GM19025 (cell line): ENCODE measurements at regions not wholly inside any gene's neighbourhood (a gene's known extent, or its start where the extent isn't known, plus 50 kb on each side); places are given as distances from the start of the nearest gene placed in this dataset.
"Not testable (repeated sequence)": the region's sequence is repeated elsewhere in the genome, so short reads cannot be mapped to it uniquely, and the experiment has no call there.

Source experiments
- ATAC-seq: cut with Tn5 transposase; IDR thresholded peaks from one replicate; pipeline ENCODE4 v1.9.1; 2021; ENCODE audit warnings: mild to moderate bottlenecking, low read depth, moderate library complexity; ENCODE audit not compliant: unreplicated experiment

DNA sequence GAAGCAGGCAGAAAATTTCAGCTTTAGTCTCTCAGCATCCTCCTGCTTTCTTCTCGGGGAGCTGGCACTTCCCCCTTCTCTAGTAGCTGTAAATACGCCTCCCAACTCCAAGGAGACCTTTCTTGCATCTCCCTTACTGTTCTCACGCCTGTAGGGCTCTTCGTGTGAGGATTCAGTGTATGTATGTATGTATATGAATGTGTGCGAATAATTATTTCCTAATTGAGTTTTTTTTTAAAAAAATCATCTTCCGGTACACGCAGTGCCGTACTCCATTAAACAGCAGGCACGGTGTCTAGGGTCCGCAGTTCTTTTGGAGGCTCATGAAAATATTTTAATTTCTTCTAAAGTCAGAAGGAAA lies 85.4 kb downstream of the HFE start:
- no peak for ATAC-seq

GRCh38 chr6:26173836-26174145 lies 86.6 kb downstream of the HFE start:
- no peak for ATAC-seq

GRCh38 chr6:26175033-26175427 lies 87.8 kb downstream of the HFE start:
- no peak for ATAC-seq

DNA sequence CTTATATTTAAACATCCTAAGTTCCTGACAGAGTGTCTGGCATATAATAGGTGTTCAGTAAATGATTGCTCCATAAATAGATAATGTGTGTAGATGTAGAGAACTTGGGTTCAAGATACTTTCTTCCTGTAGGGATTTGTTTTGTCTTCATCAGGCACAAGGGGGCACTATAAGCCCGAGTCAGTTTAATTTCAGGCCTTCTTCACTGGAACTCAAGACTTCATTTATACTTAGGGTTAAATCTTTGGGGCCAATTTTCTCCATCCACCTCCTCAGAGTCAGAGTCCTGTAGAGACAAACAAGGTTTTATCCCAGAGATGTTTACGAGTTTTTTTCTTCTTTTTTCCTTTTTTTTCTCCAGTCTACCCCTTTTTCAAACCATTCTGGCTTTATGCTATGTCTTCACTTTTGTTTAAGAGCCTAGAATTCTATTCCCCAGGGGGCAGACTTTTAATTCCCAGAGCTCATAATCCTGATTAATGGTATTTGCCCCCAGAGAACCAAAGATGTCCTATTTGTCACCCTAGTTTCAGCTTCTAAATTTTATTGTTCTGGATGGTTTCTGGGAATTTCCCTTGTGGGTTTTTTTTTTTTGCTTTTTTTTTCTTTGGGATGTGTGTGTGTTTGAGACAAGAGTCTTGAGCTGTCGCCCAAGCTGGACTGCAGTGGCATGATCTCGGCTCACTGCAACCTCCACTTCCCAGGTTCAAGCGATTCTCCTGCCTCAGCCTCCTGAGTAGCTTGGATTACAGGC lies 88.4 kb downstream of the HFE start:
- ATAC-seq, result no peak

DNA sequence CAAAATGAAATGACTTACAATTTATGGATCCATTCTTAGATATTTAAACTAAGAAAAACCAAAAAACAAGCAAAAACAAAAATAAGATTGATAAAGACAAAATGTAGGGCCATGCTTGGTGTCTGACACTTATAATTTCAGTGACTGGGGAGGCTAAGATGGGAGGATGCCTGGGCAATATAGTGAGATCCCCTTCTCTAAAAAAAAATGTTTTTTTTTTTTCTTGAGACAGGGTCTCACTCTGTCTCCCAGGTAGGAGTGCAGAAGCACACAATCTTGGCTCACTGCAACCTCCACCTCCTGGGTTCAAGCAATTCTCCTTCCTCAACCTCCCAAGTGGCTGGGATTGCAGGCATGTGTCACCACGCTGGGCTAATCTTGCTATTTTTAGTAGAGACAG lies 92.4 kb downstream of the HFE start:
- ATAC-seq, result no peak

GRCh38 chr6:26180346-26180745 lies 93.1 kb downstream of the HFE start:
- ATAC-seq, result no peak

DNA sequence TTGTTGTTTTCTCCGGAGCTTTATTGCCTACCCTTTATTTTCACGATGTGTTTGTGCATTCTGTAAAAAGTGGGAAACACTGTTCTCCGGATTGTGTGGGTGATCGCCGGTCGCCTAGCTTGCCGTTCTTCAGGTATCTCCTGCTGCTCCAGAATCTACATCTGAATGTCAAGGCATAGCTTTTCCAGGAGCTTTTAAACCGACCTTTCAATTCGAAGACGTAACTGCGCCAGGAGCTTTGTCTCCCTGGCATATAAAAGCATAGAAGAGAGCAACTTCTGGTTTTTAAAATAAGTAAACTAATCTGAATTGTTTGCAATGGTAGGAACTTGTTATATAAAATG lies 96.0 kb downstream of the HFE start:
- no peak for ATAC-seq

GRCh38 chr6:26183581-26184366 lies 96.5 kb downstream of the HFE start:
- ATAC-seq, result no peak

DNA sequence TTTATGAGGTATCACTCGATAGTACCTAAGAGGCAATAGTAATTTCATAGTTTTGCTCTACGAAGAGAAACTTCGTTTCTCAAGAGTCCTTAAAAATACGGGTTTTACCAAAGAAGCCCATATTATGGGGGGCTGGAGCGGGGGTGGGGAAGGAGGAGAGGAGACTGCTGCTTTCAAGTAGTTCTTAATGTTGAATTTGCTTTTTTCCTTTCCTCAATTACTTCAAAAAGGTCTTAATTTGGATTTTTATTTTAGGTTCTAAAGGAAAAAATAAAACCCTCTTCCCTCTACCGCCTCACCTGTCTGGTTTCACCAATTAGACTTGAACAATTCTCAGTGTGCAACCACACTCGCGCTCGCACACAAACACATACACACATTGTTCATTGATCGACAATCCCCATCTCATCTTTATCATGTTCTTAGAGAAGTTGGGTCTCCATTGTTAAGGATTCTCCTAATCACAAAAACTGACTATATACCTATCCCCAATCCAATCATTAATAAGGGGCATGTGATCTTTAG lies 97.2 kb downstream of the HFE start:
- no peak for ATAC-seq

DNA sequence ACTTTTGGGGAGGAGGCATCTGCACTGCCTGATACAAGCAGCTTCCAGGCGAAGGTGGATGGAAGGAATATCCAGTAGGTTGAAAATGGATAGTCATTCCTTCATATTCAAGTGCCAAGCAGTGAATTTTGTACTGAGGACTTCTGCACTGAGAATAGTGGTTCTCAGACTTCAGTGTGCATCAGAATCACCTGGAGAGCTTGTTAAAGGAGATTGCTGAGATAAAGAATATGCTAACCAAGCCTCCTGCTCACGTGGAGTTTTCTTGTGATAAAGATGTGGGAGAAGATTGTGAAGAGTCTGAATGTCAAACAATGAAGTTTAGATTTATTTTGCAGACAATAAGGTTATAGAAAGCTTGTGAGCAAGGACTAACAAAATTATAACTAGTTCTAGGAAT lies 97.8 kb downstream of the HFE start:
- ATAC-seq, result no peak

GRCh38 chr6:26185802-26186201 lies 98.6 kb downstream of the HFE start:
- no peak for ATAC-seq

- ATAC-seq, result no peak
These were observed 99.4 kb downstream of the HFE start for GRCh38 chr6:26186652-26187051.

DNA sequence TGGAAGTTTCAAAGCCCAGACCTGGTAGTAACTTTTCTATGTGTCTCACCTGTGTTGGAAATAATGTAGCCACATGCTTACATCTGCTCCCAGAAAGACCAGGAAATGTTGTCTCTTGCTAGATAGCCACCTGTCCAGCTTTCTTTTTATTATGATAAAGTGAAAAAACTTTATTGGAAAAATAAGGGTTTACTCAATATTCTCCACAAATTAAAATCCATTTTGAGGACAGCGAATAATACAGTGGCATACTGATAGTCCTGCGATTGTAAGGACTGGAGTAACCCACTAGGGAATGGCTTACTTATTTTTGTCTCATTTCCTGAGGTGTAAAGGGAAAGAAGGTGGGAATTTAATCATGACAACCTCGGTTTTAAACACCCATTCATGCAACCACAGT lies 100.1 kb downstream of the HFE start:
- no peak for ATAC-seq

GRCh38 chr6:26187981-26188635 lies 100.9 kb downstream of the HFE start:
- peak; percentile 4 for ATAC-seq

- not testable (repeated sequence) for ATAC-seq
These were observed 104.3 kb downstream of the HFE start for GRCh38 chr6:26191512-26191911.

- ATAC-seq, result no peak
These were observed 106.5 kb downstream of the HFE start for GRCh38 chr6:26193467-26194328.

- ATAC-seq, result no peak
These were observed 107.1 kb downstream of the HFE start for GRCh38 chr6:26194329-26194701.

GRCh38 chr6:26194816-26195375 lies 107.7 kb downstream of the HFE start:
- no peak for ATAC-seq

DNA sequence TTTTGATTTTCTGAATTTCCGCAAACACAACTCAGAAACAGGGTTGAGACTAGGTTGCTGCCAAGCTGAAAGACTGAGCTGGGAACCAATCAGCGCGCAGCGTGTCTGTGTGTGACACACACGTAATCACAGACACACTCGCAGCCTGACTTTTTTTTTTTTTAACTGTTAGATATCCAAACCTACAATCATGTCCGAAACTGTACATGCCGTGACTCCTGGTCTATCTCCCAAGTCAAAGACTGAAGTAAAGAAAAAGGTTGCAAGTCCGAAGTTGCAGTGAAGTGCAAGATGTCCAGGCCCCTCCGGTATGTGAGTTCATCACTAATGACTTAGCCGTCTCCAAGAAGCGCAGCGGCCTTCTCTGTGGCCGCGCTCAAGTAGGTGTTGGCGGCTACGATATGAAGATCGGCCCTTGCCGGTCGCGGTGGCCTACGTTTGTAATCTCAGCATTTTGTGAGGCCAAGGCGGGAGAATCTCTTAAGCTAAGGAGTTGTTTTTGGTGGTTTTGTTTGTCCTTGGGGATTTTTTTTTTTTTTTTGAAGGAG lies 108.2 kb downstream of the HFE start:
- ATAC-seq, result peak; percentile 23
